HG02588 (cell line): ENCODE measurements at regions not wholly inside any gene's neighbourhood (a gene's known extent, or its start where the extent isn't known, plus 50 kb on each side); places are given as distances from the start of the nearest gene placed in this dataset.
"Not testable (repeated sequence)": the region's sequence is repeated elsewhere in the genome, so short reads cannot be mapped to it uniquely, and the experiment has no call there.

Experiments
- ATAC-seq: cut with Tn5 transposase; IDR thresholded peaks from one replicate; pipeline ENCODE4 v1.9.1; 2021; ENCODE audit warnings: mild to moderate bottlenecking, moderate library complexity; ENCODE audit not compliant: unreplicated experiment

DNA sequence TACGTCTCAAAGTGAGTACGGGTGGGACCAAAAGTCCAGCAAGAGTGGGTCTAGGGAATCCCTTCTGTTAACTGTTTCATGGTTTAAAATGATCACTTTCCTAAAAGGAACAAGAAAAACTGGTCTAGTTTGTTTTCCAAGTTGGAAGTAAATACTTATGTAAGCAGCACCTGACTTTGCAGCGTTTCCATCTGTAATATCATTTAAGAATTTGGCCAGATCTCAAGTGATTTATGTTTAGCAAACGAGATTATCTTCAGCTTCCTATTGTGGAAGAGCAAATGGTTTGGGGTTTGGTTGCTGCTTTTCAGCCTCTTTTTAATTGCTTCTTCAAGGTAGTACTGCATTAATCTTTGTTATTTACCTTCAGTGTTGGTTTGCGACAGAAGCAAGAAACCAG lies 50.4 kb downstream of the FHIP1A start:
- no peak for ATAC-seq

DNA sequence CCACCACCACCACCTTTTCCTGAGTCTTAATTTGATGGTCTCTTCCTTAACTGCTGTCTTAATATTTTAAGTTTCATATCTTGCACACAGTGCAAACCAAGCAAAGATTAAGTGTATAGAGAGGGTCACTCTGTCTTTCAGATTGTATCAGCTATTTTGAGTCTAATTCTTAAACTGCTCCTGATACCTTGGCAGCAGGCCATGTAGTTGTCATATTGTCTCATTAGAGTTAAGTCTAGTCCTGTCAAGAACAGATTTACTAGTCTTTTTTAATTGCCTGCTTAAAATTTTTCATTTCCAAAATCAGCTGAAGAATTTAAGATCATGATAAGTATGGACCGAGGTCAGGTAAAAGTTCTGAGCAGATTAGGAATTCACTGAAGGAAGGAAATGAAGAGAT lies 51.5 kb downstream of the FHIP1A start:
- no peak for ATAC-seq

GRCh38 chr4:151462554-151462953 lies 53.6 kb downstream of the FHIP1A start:
- ATAC-seq, result no peak

DNA sequence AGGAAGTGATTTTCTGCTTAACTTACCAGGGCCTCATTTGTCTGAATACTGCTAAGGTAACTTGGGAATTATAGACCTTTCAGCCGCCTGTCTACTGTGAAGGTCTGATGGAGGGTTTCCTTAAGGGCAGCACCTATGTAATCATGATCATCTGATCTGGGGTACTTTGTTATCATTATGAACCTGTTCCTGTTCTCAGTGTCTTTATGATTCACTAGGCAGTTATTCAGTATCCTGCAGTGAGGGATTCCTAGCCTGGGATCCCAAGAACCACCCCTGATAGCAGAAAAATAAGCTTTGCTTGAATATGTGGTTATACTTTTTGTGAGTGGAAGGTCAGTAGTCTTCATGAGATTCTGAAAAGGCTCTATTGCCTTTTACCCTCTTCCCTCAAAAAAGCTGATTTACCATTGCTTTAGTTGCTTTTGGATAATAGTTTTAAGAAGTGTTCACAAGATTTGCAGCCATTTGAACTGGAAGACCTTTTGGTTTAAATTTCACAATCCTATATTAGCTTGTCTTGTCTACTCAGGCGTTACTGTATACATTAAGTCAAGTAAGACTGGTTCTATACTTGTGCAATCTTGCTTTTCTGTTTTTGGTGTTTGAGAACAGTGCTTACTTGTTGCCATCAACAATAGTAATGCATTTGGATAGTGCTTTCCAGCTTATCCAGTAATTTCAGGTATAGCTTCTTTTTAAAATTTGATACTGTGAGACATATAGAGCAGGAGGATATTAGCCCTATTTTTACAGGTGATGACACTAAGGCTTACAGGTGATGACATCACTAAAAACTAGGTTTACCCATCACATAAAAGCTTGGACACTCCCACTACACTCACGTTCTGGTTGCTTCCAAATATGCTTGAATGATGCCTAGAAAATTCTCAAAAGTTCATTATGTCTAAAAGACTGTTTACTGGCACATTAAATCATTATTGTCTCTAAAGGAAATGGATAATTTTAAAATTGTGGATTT lies 60.0 kb downstream of the FHIP1A start:
- no peak for ATAC-seq

DNA sequence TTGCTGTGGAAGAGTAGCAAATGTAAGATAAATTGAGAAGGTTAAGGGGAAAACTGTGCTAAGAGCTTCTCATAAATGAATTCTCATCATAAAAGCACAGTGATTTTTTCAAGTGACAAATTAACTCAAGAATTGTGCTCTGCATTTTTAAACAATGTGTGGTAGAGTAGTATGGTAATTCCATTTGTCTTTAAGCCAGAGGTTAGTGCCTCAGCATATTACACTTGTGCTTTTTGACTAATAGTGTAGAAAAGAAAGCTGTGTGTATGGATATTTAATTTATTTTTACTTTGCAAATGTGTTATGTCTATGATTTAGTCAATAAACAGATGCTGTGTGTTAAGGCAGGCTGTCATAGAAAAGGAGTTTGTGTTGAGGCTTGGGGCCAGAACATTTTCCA lies 61.0 kb downstream of the FHIP1A start:
- ATAC-seq, result no peak

DNA sequence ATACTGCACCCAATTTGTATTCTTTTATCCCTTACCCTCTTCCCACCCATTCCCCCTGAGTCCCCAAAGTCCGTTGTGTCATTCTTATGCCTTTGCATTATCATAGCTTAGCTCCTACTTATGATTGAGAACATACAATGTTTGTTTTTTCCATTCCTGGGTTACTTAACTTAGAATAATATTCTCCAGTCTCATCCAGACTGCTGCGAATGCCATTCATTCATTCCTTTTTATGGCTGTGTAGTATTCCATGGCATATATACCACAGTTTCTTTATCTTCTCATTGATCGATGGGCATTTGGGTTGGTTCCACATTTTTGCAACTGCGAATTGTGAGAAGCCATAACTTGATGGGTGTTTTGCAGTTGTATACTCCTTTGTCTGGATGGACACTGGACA lies 62.8 kb downstream of the FHIP1A start:
- no peak for ATAC-seq

DNA sequence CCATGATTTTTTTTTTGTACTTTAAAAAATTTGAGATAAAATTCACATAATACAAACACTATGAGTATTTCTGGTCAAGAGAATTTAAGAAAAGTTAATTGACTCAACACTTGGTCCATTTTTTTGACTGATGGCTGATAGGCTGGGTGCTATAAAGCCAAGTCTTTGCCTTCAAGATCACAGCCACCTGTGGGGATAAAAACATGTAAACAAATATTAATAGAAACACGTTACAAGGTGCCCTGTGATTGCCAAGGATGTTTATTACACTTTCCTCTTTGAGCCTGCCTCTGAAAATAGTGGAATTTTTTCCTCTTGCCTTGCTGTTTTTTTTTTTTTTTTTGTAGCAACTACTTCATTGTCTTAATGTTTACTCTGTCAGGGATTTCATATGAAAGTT lies 63.3 kb downstream of the FHIP1A start:
- ATAC-seq, result no peak

DNA sequence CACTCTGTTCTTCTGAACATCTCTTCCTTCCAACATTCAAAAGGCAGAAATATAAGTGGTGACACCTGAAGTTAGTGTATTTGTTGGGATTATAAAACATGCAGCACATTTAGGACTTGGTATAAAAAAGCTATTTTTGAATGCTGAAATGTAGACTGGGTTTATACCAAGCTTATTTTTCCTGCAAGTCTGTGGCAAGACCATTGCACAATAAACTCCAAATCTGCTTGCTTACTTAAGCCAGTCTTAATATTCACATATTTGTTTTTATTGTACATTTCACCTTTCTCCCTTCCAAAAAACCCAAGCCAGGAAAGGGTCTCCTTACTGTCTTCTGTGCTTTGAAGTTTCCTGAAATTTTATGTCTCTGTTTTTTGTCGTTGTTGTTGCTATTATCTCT lies 63.7 kb downstream of the FHIP1A start:
- ATAC-seq, result no peak

DNA sequence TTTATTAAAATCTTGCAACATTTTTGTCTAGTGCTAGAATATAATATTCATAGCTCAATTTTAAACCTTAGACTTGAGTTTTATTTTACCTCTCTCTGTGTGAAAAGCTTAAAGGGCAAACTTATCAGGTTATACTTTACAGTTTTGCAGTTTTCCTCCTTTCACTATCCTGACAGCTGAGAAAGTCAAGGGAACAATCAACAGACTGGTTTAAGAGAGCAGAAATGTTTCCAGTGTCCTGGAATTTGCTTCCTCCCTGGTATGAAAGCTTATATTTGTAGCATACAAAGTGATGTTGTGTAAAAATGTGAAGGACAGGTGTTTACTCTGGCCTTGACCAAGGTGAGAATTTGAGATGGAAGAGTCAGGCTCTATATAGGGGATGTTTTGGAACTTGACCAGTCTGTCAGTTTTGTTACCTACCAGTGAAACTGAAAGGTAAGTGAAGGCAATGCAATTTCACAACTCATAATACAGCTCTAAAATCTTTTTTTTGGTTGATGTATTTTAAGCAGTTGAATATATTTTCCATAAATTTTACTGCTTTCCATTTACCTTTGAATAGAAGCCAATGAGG lies 64.6 kb downstream of the FHIP1A start:
- ATAC-seq, result no peak

GRCh38 chr4:151475035-151475714 lies 66.2 kb downstream of the FHIP1A start:
- no peak for ATAC-seq

GRCh38 chr4:151481813-151482212 lies 72.8 kb downstream of the FHIP1A start:
- no peak for ATAC-seq

- ATAC-seq, result no peak
Measured at GRCh38 chr4:151484396-151485102, 75.6 kb downstream of the FHIP1A start.

DNA sequence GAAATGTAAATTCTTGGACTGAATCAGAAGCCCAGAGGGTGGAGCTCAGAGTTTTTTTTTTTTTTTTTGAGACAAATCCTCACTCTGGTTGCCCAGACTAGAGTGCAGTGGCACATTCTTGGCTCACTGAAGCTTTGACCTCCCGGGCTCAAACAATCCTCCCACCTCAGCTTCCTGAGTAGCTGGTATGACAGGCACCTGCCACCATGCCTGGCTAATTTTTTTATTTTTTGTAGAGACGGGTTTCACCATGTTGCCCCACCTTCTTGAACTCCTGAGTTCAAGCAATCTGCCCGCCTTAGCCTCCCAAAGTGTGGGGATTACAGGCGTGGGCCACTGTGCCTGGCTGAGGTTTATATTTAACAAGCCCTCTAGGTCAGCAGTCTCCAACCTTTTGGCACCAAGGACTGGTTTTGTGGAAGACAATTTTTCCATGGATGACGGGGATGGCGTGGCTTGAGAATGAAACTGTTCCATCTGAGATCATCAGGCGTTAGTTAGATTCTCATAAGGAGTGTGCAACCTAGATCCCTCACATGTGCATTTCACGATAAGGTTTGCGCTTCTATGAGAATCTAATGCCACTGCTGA lies 76.7 kb downstream of the FHIP1A start:
- ATAC-seq, result no peak

- no peak for ATAC-seq
Measured at GRCh38 chr4:151486168-151486567, 77.2 kb downstream of the FHIP1A start.

DNA sequence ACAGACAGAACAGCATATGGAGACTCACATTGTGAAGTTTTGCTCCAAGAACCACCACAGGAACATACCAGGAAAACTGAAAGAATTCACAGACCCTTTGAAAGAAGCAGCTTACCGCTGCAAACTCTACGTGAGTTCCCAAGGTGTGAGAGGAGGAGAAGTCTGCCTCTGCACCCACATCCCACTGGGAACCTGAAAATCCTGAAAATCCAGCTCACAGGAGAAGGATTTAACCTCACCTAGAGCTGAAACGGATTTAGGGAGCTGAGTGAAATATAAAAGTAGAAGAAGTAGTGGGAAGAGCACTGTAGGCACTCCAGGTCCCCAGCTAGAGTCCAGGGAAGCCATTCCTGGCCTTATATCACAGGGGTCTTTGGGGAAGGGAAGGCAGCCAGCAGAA lies 80.0 kb downstream of the FHIP1A start:
- ATAC-seq, result no peak

DNA sequence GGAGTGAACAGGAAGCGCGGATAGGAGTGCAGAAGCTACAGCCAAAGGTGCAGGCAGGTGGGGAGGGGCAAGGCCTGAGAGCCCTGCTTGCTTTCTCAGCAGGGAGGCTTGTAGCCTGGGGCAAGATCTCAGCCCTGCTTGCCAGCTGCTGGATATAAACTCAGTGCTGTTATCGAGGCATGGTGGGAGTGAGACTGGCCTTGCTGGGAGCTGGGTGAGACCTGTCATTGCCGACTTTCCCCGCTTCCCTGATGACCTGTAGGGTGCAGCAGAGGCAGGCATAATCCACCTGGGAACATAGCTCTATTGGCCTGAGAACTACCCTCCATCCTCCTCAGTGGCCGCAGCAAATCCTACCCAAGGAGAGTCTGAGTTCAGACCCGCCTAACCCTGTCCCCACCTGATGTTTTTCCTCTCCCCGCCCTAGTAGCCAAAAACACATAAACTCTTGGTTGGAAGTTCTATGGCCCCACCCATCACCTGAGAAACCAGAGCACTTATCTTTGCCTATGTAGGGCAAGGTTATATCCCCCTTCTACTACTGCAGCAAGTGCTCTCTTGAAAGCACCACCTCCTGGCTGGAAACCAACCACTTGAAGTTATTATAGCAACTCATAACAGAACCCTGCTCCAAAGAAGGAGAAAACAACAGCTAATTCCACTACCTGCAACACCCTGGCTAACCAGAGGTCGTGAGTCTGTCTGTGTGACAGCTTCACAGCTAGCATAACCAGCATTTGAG lies 80.7 kb downstream of the FHIP1A start:
- ATAC-seq, result no peak

GRCh38 chr4:151495612-151496011 lies 86.6 kb downstream of the FHIP1A start:
- not testable (repeated sequence) for ATAC-seq

DNA sequence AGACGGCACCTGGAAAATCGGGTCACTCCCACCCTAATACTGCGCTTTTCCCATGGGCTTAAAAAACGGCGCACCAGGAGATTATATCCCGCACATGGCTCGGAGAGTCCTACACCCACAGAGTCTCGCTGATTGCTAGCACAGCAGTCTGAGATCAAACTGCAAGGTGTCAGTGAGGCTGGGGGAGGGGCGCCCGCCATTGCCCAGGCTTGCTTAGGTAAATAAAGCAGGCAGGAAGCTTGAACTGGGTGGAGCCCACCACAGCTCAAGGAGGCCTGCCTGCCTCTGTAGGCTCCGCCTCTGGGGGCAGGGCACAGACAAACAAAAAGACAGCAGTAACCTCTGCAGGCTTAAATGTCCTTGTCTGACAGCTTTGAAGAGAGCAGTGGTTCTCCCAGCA lies 102.6 kb downstream of the FHIP1A start:
- not testable (repeated sequence) for ATAC-seq

- ATAC-seq, result no peak
Measured at GRCh38 chr4:151517896-151518295, 108.9 kb downstream of the FHIP1A start.

- no peak for ATAC-seq
Measured at GRCh38 chr4:151518359-151518758, 109.4 kb downstream of the FHIP1A start.
